Panc1 (cell line): ENCODE measurements at regions not wholly inside any gene's neighbourhood (a gene's known extent, or its start where the extent isn't known, plus 50 kb on each side); places are given as distances from the start of the nearest gene placed in this dataset.

Experiments
- ATAC-seq: fragments of 200-7000 bp; cut with Tn5 transposase; 2 replicates; pipeline ENCODE4 v1.9.1; 2020; ENCODE audit warnings: mild to moderate bottlenecking, moderate library complexity
- BruUV-seq: library from RNA; stranded (reverse); fragments of 400-500 nt; replicated peaks from 2 replicates; lab custom pipeline; 2021; lab: Mats Ljungman, UMichigan
- CTCF ChIA-PET: fragments of 300-600 bp; sonication (Branson Sonifier 250); formaldehyde crosslinking; loops from one replicate; lab custom pipeline; 2022; ENCODE audit warnings: antibody characterized with exemption; lab: Charles Lee
- POLR2A ChIA-PET: fragments of 300-600 bp; sonication (Branson Sonifier 250); formaldehyde crosslinking; loops from one replicate; lab custom pipeline; 2022; ENCODE audit warnings: antibody characterized with exemption; lab: Charles Lee
- DNase-seq: peaks from one replicate; pipeline ENCODE4 v3.0.0-alpha.2; 2010; ENCODE audit warnings: low read depth, low spot score
- H3K27ac ChIP-seq: 2 replicates; pipeline ENCODE4 v1.5.1; 2011; ENCODE audit warnings: mild to moderate bottlenecking, low read length, inconsistent platforms
- H3K27me3 ChIP-seq: fragments of 200-500 bp; sonication (Bioruptor generic); 2 replicates; pipeline ENCODE4 v1.6.0; 2014; ENCODE audit warnings: low read length, inconsistent platforms; ENCODE audit not compliant: control insufficient read depth, insufficient read depth
- H3K36me3 ChIP-seq: fragments of 200-500 bp; sonication (Bioruptor generic); 2 replicates; pipeline ENCODE4 v1.5.1; 2014; ENCODE audit warnings: inconsistent platforms, mild to moderate bottlenecking, low read length, moderate library complexity; ENCODE audit not compliant: control insufficient read depth, insufficient read depth
- H3K4me1 ChIP-seq: 2 replicates; pipeline ENCODE4 v1.5.1; 2011; ENCODE audit warnings: inconsistent platforms, mild to moderate bottlenecking, low read length, moderate library complexity; ENCODE audit not compliant: control insufficient read depth, insufficient read depth
- H3K4me3 ChIP-seq, 2 experiments: 2 replicates each; pipeline ENCODE4 v1.5.1; 2011 to 2012; ENCODE audit warnings: low read depth in 2 of 2, low read length in 2 of 2, mild to moderate bottlenecking in 2 of 2, inconsistent platforms in 1 of 2, moderate library complexity in 1 of 2
- H3K9me3 ChIP-seq: fragments of 200-500 bp; sonication (Bioruptor generic); 2 replicates; pipeline ENCODE4 v1.5.1; 2014; ENCODE audit warnings: low read depth, mild to moderate bottlenecking, inconsistent platforms, low read length, moderate library complexity; ENCODE audit not compliant: control insufficient read depth, insufficient read depth
- POLR2AphosphoS5 ChIP-seq: IDR thresholded peaks from 2 replicates; pipeline ENCODE4 v1.6.1; 2012; ENCODE audit warnings: mild to moderate bottlenecking, low read depth, low read length, moderate library complexity
- SIN3A ChIP-seq: IDR thresholded peaks from 2 replicates; pipeline ENCODE4 v1.6.1; 2012; ENCODE audit warnings: low read depth, mild to moderate bottlenecking, low read length, moderate library complexity, borderline replicate concordance; ENCODE audit not compliant: insufficient read depth
- TCF7L2 ChIP-seq: IDR thresholded peaks from 2 replicates; pipeline ENCODE4 v1.6.1; 2011; ENCODE audit warnings: mild to moderate bottlenecking, low read depth, low read length, inconsistent platforms
- in situ Hi-C: cut with HindIII; loops from 2 replicates; pipeline ENCODE4 v1.10.0; 2016; ENCODE audit warnings: low sequenced_read_pairs, low pct_unique_long_range_greater_than_20kb
- intact Hi-C: fragments of 100-400 bp; cut with micrococcal nuclease; formaldehyde crosslinking; loops from one replicate; pipeline ENCODE4 v1.10.0; 2022; ENCODE audit not compliant: unreplicated experiment
- TF ChIP-seq, protein P1 (sequence below), 2 experiments: IDR thresholded peaks; 2 replicates each; pipeline ENCODE4 v1.6.1; 2011 to 2012; ENCODE audit warnings: low read depth in 2 of 2, control low read depth in 1 of 2, low read length in 1 of 2, mild to moderate bottlenecking in 1 of 2, moderate library complexity in 1 of 2; ENCODE audit not compliant: insufficient read depth in 1 of 2
- TF ChIP-seq, protein P2 (sequence below): fragments of 450-650 bp; IDR thresholded peaks from 2 replicates; pipeline ENCODE4 v1.5.1; 2017; ENCODE audit warnings: mild to moderate bottlenecking

DNA sequence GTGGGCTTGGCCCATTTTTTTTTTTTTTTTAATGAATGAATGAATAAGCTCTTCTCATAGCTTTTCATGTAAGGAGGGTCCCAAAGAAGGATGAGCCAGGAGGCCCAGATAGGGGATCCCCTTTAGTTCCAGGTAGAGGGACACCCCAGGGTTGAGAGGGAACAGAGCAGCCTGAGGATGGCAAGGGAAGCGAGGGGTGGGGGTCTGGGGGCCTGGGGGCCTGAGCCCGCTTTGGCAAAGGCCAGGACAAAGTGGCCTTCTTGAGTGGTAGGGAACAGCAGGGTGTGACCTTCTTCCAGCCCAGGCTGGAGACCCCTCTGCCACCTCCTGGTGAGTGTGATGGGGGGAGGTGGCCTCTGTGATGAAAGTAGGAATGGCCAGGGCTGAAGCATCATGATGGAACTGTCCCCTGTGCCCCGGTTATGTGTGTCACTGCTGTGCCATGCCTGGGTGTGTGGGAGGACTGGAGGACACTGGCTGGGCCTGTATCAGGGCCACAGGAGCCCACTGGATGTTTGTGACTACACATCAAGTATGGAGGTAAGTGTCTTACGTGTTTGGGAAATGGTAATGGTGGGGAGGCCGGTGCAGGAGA lies 263.5 kb upstream of the HDAC4 start:
- no peak overlapping the region for H3K4me3 ChIP-seq
- BruUV-seq = no TSS peak
- ATAC-seq (no peak), DNase-seq (no peak)
- CTCF ChIA-PET = no interaction called here
- in situ Hi-C loops = no loop called here
- no peaks in the 10 kb centered on the region for H3K4me1 ChIP-seq
- intact Hi-C loops = no loop called here
- H3K36me3 ChIP-seq = no peaks in the 10 kb centered on the region
- H3K27ac ChIP-seq = no peak overlapping the region
- POLR2A ChIA-PET = no interaction called here
- no peaks in the 10 kb centered on the region for H3K9me3 ChIP-seq
- H3K27me3 ChIP-seq = peaks cover 17% of the 10 kb centered on the region
- TF ChIP-seq, protein P1, sequence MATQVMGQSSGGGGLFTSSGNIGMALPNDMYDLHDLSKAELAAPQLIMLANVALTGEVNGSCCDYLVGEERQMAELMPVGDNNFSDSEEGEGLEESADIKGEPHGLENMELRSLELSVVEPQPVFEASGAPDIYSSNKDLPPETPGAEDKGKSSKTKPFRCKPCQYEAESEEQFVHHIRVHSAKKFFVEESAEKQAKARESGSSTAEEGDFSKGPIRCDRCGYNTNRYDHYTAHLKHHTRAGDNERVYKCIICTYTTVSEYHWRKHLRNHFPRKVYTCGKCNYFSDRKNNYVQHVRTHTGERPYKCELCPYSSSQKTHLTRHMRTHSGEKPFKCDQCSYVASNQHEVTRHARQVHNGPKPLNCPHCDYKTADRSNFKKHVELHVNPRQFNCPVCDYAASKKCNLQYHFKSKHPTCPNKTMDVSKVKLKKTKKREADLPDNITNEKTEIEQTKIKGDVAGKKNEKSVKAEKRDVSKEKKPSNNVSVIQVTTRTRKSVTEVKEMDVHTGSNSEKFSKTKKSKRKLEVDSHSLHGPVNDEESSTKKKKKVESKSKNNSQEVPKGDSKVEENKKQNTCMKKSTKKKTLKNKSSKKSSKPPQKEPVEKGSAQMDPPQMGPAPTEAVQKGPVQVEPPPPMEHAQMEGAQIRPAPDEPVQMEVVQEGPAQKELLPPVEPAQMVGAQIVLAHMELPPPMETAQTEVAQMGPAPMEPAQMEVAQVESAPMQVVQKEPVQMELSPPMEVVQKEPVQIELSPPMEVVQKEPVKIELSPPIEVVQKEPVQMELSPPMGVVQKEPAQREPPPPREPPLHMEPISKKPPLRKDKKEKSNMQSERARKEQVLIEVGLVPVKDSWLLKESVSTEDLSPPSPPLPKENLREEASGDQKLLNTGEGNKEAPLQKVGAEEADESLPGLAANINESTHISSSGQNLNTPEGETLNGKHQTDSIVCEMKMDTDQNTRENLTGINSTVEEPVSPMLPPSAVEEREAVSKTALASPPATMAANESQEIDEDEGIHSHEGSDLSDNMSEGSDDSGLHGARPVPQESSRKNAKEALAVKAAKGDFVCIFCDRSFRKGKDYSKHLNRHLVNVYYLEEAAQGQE (IDR thresholded peaks at IDR 0.05; ENCODE audit: insufficient read depth in 1 of 2, low read depth in 2 of 2, low read length in 1 of 2) = no peak
- TF ChIP-seq, protein P2, sequence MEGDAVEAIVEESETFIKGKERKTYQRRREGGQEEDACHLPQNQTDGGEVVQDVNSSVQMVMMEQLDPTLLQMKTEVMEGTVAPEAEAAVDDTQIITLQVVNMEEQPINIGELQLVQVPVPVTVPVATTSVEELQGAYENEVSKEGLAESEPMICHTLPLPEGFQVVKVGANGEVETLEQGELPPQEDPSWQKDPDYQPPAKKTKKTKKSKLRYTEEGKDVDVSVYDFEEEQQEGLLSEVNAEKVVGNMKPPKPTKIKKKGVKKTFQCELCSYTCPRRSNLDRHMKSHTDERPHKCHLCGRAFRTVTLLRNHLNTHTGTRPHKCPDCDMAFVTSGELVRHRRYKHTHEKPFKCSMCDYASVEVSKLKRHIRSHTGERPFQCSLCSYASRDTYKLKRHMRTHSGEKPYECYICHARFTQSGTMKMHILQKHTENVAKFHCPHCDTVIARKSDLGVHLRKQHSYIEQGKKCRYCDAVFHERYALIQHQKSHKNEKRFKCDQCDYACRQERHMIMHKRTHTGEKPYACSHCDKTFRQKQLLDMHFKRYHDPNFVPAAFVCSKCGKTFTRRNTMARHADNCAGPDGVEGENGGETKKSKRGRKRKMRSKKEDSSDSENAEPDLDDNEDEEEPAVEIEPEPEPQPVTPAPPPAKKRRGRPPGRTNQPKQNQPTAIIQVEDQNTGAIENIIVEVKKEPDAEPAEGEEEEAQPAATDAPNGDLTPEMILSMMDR = no peak
- TF ChIP-seq POLR2AphosphoS5 (no peak), SIN3A (no peak), TCF7L2 (no peak)

DNA sequence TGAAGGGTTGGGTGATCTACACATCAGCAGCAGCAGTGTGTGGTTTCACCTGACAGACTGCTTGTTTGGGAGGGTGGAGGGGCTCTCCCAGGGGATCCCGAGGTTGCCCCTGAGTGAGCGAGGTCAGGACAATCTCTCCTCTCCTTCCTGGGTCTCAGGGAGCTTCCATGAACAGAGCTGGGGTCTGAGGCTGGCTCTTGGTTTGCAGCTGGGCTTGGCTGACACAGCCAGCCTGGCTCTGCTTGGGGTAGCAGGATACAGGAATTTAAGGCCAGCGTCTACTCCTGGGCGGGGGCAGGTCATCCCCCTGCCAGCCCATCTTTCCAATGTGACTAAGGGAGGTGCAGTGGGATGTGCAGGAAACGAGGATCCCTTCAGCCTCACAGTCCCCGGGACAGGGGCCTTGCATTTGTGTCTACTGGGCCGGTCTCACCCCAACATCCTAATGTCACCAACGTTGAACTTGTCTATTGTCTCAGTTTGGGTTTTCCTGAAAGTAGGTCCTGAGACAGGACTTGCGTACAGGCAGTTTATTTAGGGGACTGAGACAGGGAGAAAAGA lies 262.6 kb upstream of the HDAC4 start:
- ATAC-seq = no peak
- Histone ChIP-seq H3K9me3 (no peaks in the 10 kb centered on the region), H3K4me1 (no peaks in the 10 kb centered on the region), H3K27me3 (peaks cover 17% of the 10 kb centered on the region), H3K36me3 (no peaks in the 10 kb centered on the region), H3K27ac (no peak overlapping the region), H3K4me3 (no peak overlapping the region)
- intact Hi-C loops = no loop called here
- in situ Hi-C loops = no loop called here
- ChIA-PET POLR2A (no interaction called here), CTCF (no interaction called here)
- TF ChIP-seq TCF7L2 (no peak), SIN3A (no peak), POLR2AphosphoS5 (no peak)
- TF ChIP-seq, protein P2 = no peak
- TF ChIP-seq, protein P1 (IDR thresholded peaks at IDR 0.05; ENCODE audit: insufficient read depth in 1 of 2, low read depth in 2 of 2, low read length in 1 of 2) = no peak
- no TSS peak for BruUV-seq
- DNase-seq = no peak
